ENCODE measurements at regions not wholly inside any gene's neighbourhood (a gene's known extent, or its start where the extent isn't known, plus 50 kb on each side); places are given as distances from the start of the nearest gene placed in this dataset.

- TSS peak; percentile 19 for BruUV-seq (replicated peaks)
- DNase-seq = no peak
- Mint-ChIP-seq H3K4me1 (ENCODE audit: low read depth, unreplicated experiment) (peaks cover 15% of the 10 kb centered on the region), H3K4me3 (ENCODE audit: unreplicated experiment) (peak overlapping the region; percentile 87), H3K27ac (ENCODE audit: unreplicated experiment) (no peak overlapping the region), H3K36me3 (ENCODE audit: insufficient read depth, unreplicated experiment) (peaks cover 12% of the 10 kb centered on the region), H3K27me3 (ENCODE audit: insufficient read depth, unreplicated experiment) (no peaks in the 10 kb centered on the region), H3K9me3 (ENCODE audit: unreplicated experiment) (peaks cover 3% of the 10 kb centered on the region)
- H3K27me3 ChIP-seq (replicated peaks; ENCODE audit: control insufficient read depth, insufficient read depth, low read length) = no peaks in the 10 kb centered on the region
- no peaks in the 10 kb centered on the region for H3K9me3 ChIP-seq
- H3K4me3 ChIP-seq (ENCODE audit: low read depth, low read length) = no peak overlapping the region; the same call in 1 of the 2 replicates
- peaks cover 13% of the 10 kb centered on the region; the same call in 1 of the 2 replicates for H3K4me1 ChIP-seq
- ChIA-PET CTCF (no interaction called here), POLR2A (no interaction called here)
- intact Hi-C loops (cut with micrococcal nuclease; ENCODE audit: unreplicated experiment) = loop anchor here (5.0 kb wide), 1 partner anchor 66 kb away; the partner anchor contains the start of gene KPNA2
- TF ChIP-seq CTCF (IDR thresholded peaks at IDR 0.05; ENCODE audit: insufficient read depth in 1 of 2, low read depth in 1 of 2, low read length in 1 of 2, severe bottlenecking in 1 of 2, unreplicated experiment in 1 of 2) = no peak
- no peaks in the 10 kb centered on the region for H3K36me3 ChIP-seq (ENCODE audit: control insufficient read depth, insufficient read depth, low read length)
These were observed 67.6 kb downstream of the KPNA2 start for GRCh38 chr17:68103148-68103547.

- intact Hi-C loops (cut with micrococcal nuclease; ENCODE audit: unreplicated experiment) = no loop called here
- POLR2A ChIA-PET = no interaction called here
- Histone ChIP-seq H3K4me3 (ENCODE audit: low read depth, low read length) (no peak overlapping the region), H3K27me3 (replicated peaks; ENCODE audit: control insufficient read depth, insufficient read depth, low read length) (no peaks in the 10 kb centered on the region), H3K4me1 (peaks cover 7% of the 10 kb centered on the region; the same call in 1 of the 2 replicates), H3K9me3 (no peaks in the 10 kb centered on the region; the same call in 1 of the 2 replicates), H3K36me3 (ENCODE audit: control insufficient read depth, insufficient read depth, low read length) (no peaks in the 10 kb centered on the region)
- H3K36me3 Mint-ChIP-seq (ENCODE audit: insufficient read depth, unreplicated experiment) = peaks cover 5% of the 10 kb centered on the region
- no peak for DNase-seq
- BruUV-seq (replicated peaks) = no TSS peak
- no peak for TF ChIP-seq CTCF (IDR thresholded peaks at IDR 0.05; ENCODE audit: insufficient read depth in 1 of 2, low read depth in 1 of 2, low read length in 1 of 2, severe bottlenecking in 1 of 2, unreplicated experiment in 1 of 2)
- H3K27me3 Mint-ChIP-seq (ENCODE audit: insufficient read depth, unreplicated experiment) = no peaks in the 10 kb centered on the region
- H3K4me1 Mint-ChIP-seq (ENCODE audit: low read depth, unreplicated experiment) = peaks cover 8% of the 10 kb centered on the region
- no peak overlapping the region for H3K27ac Mint-ChIP-seq (ENCODE audit: unreplicated experiment)
- peaks cover 19% of the 10 kb centered on the region for H3K9me3 Mint-ChIP-seq (ENCODE audit: unreplicated experiment)
- CTCF ChIA-PET = no interaction called here
- no peak overlapping the region for H3K4me3 Mint-ChIP-seq (ENCODE audit: unreplicated experiment)
These were observed 70.5 kb downstream of the KPNA2 start for GRCh38 chr17:68106085-68106484.

DNA sequence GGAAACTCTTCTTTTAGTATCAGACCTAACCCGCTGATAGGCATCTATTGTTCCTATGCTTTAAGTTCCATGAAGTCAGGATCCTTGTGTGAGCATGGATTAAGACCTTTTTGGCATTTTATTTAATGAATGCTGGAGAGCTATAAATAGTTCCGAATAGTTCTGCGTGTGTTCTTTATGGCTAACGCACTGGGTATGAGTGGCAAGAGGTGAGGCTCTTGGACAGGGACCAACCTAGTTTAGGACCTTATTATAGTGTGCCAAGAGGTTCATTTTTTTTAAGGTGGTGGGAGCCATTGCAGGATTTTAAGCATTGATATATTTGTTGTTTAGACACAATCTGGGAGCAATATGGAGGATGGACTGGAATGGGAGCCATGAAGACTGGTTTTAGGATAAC, 71.8 kb downstream of the KPNA2 start:
- no peaks in the 10 kb centered on the region for H3K27me3 Mint-ChIP-seq (ENCODE audit: insufficient read depth, unreplicated experiment)
- peaks cover 19% of the 10 kb centered on the region for H3K9me3 Mint-ChIP-seq (ENCODE audit: unreplicated experiment)
- no peak for DNase-seq
- peaks cover 8% of the 10 kb centered on the region for H3K4me1 Mint-ChIP-seq (ENCODE audit: low read depth, unreplicated experiment)
- H3K36me3 ChIP-seq (ENCODE audit: control insufficient read depth, insufficient read depth, low read length) = no peaks in the 10 kb centered on the region
- no peak overlapping the region for H3K4me3 Mint-ChIP-seq (ENCODE audit: unreplicated experiment)
- ChIA-PET CTCF (no interaction called here), POLR2A (no interaction called here)
- no peak for TF ChIP-seq CTCF (IDR thresholded peaks at IDR 0.05; ENCODE audit: insufficient read depth in 1 of 2, low read depth in 1 of 2, low read length in 1 of 2, severe bottlenecking in 1 of 2, unreplicated experiment in 1 of 2)
- no TSS peak for BruUV-seq (replicated peaks)
- intact Hi-C loops (cut with micrococcal nuclease; ENCODE audit: unreplicated experiment) = no loop called here
- peaks cover 7% of the 10 kb centered on the region; the same call in 1 of the 2 replicates for H3K4me1 ChIP-seq
- H3K27ac Mint-ChIP-seq (ENCODE audit: unreplicated experiment) = no peak overlapping the region
- H3K4me3 ChIP-seq (ENCODE audit: low read depth, low read length) = no peak overlapping the region
- H3K9me3 ChIP-seq = no peaks in the 10 kb centered on the region; the same call in 1 of the 2 replicates
- no peaks in the 10 kb centered on the region for H3K27me3 ChIP-seq (replicated peaks; ENCODE audit: control insufficient read depth, insufficient read depth, low read length)
- H3K36me3 Mint-ChIP-seq (ENCODE audit: insufficient read depth, unreplicated experiment) = no peaks in the 10 kb centered on the region

All from Caco-2 (cell line).